HG03108 (cell line): ENCODE measurements at regions not wholly inside any gene's neighbourhood (a gene's known extent, or its start where the extent isn't known, plus 50 kb on each side); places are given as distances from the start of the nearest gene placed in this dataset.

Source experiments
- ATAC-seq: cut with Tn5 transposase; IDR thresholded peaks from one replicate; pipeline ENCODE4 v1.9.1; 2021; ENCODE audit warnings: moderate library complexity; ENCODE audit not compliant: unreplicated experiment

- no peak for ATAC-seq
Measured at GRCh38 chr18:72197591-72197990, 346.6 kb downstream of the CBLN2 start.

DNA sequence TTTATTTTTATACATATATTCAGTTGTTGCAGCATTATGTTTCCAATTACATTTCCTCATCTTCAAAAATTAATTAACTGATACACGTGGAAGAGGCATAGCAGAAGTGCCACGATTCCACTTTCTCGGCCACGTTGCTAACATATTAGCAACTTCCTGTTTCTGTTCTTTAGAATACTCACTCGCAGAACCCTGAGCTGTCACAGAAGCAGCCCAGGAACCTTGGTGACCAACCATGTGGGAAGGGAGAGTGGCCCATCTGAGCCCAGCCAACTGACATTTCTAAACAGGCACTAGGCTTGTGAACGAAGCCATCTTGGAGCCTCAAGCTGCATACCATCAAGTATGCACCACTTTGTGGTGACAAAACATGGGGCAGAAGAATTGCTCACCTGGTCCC is 350.1 kb downstream of the CBLN2 start:
- no peak for ATAC-seq

GRCh38 chr18:72187956-72188355 is 356.2 kb downstream of the CBLN2 start:
- no peak for ATAC-seq

- peak; percentile 71 for ATAC-seq
Measured at GRCh38 chr18:72181241-72181764, 362.8 kb downstream of the CBLN2 start.

- ATAC-seq: no peak
Measured at GRCh38 chr18:72180689-72181088, 363.5 kb downstream of the CBLN2 start.

GRCh38 chr18:72174972-72175649 is 369.0 kb downstream of the CBLN2 start:
- no peak for ATAC-seq

DNA sequence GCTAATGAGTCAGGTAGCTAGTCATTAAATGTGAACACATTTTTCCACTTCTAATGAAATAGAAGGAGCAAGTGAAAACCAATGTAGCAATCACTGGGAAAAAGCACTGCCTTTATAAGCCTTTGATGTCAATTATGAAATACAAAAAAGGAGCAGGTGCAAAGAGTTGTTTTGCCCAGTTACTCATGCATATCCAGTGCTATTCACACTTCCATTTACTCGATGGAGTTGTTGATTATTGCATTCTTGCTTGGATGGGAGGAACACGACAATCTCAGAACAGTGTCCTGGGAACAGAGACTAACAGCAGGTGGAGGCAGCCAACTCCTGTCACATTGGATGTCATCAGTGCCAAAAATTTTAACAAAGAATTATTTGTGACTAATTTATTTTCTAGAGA is 372.5 kb downstream of the CBLN2 start:
- no peak for ATAC-seq

GRCh38 chr18:72161691-72162090 is 382.5 kb downstream of the CBLN2 start:
- no peak for ATAC-seq

- peak; percentile 56 for ATAC-seq
Measured at GRCh38 chr18:72160510-72161445, 383.4 kb downstream of the CBLN2 start.

- no peak for ATAC-seq
Measured at GRCh38 chr18:72155327-72155726, 388.8 kb downstream of the CBLN2 start.

GRCh38 chr18:72154926-72155325 is 389.2 kb downstream of the CBLN2 start:
- no peak for ATAC-seq

DNA sequence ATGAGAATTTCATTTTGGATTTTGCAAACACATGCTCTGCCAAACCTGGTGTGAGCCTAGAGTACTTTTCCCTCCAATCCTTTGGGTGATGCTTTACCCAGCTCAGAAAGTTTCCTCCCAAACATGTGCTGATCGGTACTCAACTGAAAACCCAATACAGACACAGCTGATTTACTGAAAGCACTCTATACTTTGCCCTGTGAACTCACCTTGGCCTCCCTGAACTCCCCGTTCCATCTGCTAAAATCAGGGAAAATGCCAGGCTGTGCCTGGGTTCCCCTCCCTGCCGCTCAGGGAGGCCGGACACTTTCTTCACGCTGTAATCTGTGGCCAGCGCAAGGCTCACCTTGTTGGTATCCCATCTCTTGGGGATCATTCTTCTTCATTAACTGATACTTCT is 391.2 kb downstream of the CBLN2 start:
- no peak for ATAC-seq

DNA sequence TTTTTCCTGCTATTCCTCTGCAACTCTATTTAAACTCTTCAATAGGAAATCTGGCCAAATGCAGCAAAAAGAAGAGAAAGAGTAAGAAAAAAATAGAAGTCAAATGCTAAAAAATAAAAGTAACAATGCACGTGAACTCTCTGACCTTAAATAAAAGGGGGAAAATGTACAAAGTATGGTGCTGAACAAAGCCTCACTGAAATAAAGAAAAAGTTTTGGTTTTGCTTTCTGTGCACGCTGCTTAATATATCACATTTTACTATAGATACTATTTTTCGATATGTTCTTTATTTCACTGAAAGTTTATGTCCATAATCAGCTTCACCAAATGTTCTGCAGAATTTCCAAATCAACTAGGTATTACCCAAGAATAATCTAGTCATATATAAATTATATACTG is 396.3 kb downstream of the CBLN2 start:
- no peak for ATAC-seq

GRCh38 chr18:72140007-72140406 is 404.1 kb downstream of the CBLN2 start:
- no peak for ATAC-seq

DNA sequence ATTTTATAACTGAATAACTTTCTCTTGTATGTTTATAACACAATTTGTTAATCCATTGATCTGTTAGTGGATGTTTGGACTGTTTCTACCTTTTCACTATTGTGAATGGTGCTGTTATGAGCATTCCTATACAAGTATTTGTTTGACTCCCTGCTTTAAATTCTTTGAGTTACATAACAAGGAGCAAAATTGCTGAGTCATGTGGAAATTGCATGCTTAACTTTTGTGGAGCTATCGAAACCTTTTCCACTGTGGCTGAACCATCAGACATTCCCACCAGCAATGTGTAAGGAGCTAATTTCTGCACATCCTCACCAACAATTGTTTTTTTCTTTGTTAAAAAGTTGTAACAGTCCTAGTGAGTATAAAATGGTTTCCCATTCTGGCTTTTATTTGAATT is 415.5 kb downstream of the CBLN2 start:
- no peak for ATAC-seq

GRCh38 chr18:72122103-72122502 is 422.0 kb downstream of the CBLN2 start:
- ATAC-seq: no peak

DNA sequence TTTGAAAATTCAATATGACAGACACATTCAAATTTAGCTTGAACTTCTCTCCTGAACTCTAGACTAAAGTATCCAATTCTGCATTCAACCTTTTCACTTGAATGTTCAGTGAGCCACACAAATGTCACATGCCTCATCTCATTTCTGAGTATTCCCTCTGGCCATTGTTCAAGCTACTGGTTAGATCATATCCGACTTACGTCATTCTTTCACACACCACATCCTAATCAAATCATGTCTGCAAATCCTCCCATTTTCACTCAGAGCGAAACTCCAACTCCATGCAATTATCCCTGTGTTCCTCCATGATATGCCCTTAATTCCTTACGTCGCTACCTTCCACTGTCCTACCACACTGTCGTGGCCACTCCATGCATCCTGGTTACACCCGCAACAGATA is 425.1 kb downstream of the CBLN2 start:
- no peak for ATAC-seq

- ATAC-seq: no peak
Measured at GRCh38 chr18:72114801-72115594, 429.1 kb downstream of the CBLN2 start.

DNA sequence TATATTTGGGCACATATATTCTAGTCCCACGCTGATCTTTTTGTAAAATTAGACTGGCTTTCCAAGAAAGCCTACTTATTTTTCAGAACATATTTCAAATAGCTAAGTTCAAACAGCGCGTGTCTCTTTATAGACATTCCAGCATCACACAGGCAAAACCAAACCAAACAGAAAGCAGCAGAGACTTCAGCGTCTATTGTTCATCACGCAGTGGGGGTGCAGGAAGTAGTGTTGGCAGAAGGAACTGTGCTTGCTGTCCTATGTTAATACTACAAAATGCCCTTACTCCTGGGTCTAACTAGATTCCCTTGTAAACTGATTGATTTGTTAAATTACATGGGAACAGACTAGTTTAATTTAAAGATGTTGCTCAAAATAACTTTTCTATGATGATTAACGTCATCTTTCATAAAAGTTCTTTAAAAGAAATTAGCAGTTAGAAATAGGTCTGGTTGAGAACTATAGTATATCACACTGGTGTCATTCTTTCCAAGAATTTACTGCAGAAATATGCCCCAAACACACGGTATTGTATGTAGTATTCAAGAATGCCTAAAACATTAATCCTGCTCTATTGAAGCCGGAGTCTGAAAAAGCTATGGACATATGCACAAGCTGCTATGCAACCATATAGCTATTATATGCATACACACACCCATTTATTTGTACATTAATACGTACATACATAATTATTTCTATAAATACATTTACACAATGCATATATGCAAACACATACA is 436.3 kb downstream of the CBLN2 start:
- no peak for ATAC-seq

DNA sequence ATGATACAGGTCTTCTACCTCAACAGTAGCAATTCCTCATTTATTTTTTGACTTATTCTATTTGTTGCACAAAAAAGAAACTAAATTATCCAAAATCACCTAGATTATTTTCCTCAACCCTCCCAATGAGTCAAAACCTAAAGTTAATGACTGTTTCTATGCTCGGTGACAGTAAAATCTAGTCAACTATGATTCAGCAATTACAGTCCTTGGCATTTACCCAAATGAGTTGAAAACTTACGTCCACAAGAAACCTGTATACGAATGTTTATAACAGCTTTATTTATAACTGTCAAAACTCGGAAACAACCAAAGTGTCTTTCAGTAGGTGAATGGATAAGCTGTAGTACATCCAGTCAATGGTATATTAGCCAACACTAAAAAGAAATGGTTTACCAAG is 439.3 kb downstream of the CBLN2 start:
- no peak for ATAC-seq

GRCh38 chr18:72102412-72102811 is 441.7 kb downstream of the CBLN2 start:
- ATAC-seq: no peak
